ENCODE measurements at regions not wholly inside any gene's neighbourhood (a gene's known extent, or its start where the extent isn't known, plus 50 kb on each side); places are given as distances from the start of the nearest gene placed in this dataset.
"Not testable (repeated sequence)": the region's sequence is repeated elsewhere in the genome, so short reads cannot be mapped to it uniquely, and the experiment has no call there.

DNA sequence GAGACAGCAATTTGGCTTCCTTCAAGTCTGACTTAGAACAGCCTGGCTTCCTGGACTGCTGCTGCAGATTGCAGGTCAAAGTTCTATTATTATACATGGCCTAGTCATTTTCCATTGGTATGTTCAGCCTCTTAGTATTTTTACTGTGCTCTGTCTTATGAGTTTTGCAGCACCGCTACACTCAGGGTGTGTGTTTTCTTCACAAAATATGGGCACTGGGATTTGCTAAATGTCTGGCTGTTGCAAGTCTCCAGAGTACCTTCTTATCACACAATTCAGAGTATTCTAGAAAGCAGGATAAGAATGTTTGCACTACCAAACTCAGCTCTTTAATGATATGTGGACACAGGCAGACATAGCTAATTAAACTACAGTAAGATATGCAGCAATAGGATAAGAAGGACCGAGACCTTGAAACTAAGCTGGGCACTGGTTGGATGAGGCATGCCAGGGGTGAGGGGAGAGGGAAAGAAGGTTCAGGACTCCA is 203.0 kb upstream of the PDZRN3 start:
- Histone ChIP-seq H3K9me3 (ENCODE audit: control insufficient read depth in 4 of 4, low read length in 3 of 4) (no peaks in the 10 kb centered on the region), H3K27ac (ENCODE audit: low read depth in 1 of 2, low read length in 2 of 2) (no peak overlapping the region), H3K36me3 (ENCODE audit: control insufficient read depth in 4 of 4, insufficient read depth in 3 of 4, low read depth in 1 of 4, low read length in 3 of 4) (no peaks in the 10 kb centered on the region), H3K9ac (ENCODE audit: low read depth in 1 of 2, low read length in 2 of 2) (no peak overlapping the region), H3K4me1 (ENCODE audit: control insufficient read depth in 4 of 4, insufficient read depth in 4 of 4, low read length in 3 of 4) (no peaks in the 10 kb centered on the region), H3K27me3 (ENCODE audit: control insufficient read depth in 4 of 4, insufficient read depth in 4 of 4, low read length in 3 of 4) (no peaks in the 10 kb centered on the region), H3K4me3 (ENCODE audit: low read depth in 1 of 3, low read length in 3 of 3) (no peak overlapping the region)
- DNase-seq (ENCODE audit: low spot score) = no peak
- 74% methylated on average over 2 of the region's 2 CpGs for WGBS
- TF ChIP-seq NR2F2 (IDR thresholded peaks at IDR 0.05) = peak; percentile 73
- TF ChIP-seq REST (IDR thresholded peaks at IDR 0.05) = no peak

DNA sequence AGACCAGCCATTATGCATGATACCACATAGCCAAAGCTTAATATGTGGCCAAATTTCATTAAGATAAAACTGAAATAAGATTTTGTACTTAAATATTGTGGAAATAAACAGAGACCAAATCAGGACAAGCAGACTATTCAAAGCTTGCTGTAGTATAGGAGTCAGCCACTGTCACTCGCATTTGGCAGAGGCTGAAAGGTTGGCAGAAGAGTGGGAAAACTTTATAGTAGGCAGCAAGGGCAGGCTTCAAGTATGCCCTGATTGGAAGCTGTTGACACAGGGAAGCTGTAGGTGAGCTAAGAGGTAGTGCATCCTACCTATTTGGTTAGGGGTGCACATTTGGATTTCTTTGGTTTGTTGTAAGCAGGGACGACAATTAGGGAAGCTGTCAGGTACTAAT is 202.5 kb upstream of the PDZRN3 start:
- H3K27me3 ChIP-seq (ENCODE audit: control insufficient read depth in 4 of 4, insufficient read depth in 4 of 4, low read length in 3 of 4) = no peaks in the 10 kb centered on the region
- no peak overlapping the region for H3K4me3 ChIP-seq (ENCODE audit: low read depth in 1 of 3, low read length in 3 of 3)
- H3K27ac ChIP-seq (ENCODE audit: low read depth in 1 of 2, low read length in 2 of 2) = no peak overlapping the region
- H3K36me3 ChIP-seq (ENCODE audit: control insufficient read depth in 4 of 4, insufficient read depth in 3 of 4, low read depth in 1 of 4, low read length in 3 of 4) = no peaks in the 10 kb centered on the region
- H3K9me3 ChIP-seq (ENCODE audit: control insufficient read depth in 4 of 4, low read length in 3 of 4) = no peaks in the 10 kb centered on the region
- WGBS = 76% methylated on average over 2 of the region's 2 CpGs
- no peak for DNase-seq (ENCODE audit: low spot score)
- TF ChIP-seq NR2F2 (IDR thresholded peaks at IDR 0.05) (no peak), FOXA1 (IDR thresholded peaks at IDR 0.05) (no peak), JUND (IDR thresholded peaks at IDR 0.05) (no peak), TAF1 (conservative IDR thresholded peaks at IDR 0.05) (no peak), HNF4A (conservative IDR thresholded peaks at IDR 0.05) (no peak), GABPA (IDR thresholded peaks at IDR 0.05 in 1 of 2, conservative IDR thresholded peaks at IDR 0.05 in 1 of 2) (no peak), RAD21 (IDR thresholded peaks at IDR 0.05) (no peak), FOXA2 (IDR thresholded peaks at IDR 0.05) (no peak), HNF4G (IDR thresholded peaks at IDR 0.05) (no peak), REST (IDR thresholded peaks at IDR 0.05) (no peak), SP1 (IDR thresholded peaks at IDR 0.05) (no peak), ATF3 (IDR thresholded peaks at IDR 0.05) (no peak)
- TF ChIP-seq, protein P1, sequence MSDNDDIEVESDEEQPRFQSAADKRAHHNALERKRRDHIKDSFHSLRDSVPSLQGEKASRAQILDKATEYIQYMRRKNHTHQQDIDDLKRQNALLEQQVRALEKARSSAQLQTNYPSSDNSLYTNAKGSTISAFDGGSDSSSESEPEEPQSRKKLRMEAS (IDR thresholded peaks at IDR 0.05) = no peak
- TF ChIP-seq, protein P2, sequence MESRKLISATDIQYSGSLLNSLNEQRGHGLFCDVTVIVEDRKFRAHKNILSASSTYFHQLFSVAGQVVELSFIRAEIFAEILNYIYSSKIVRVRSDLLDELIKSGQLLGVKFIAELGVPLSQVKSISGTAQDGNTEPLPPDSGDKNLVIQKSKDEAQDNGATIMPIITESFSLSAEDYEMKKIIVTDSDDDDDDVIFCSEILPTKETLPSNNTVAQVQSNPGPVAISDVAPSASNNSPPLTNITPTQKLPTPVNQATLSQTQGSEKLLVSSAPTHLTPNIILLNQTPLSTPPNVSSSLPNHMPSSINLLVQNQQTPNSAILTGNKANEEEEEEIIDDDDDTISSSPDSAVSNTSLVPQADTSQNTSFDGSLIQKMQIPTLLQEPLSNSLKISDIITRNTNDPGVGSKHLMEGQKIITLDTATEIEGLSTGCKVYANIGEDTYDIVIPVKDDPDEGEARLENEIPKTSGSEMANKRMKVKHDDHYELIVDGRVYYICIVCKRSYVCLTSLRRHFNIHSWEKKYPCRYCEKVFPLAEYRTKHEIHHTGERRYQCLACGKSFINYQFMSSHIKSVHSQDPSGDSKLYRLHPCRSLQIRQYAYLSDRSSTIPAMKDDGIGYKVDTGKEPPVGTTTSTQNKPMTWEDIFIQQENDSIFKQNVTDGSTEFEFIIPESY (IDR thresholded peaks at IDR 0.05) = no peak
- no peaks in the 10 kb centered on the region for H3K4me1 ChIP-seq (ENCODE audit: control insufficient read depth in 4 of 4, insufficient read depth in 4 of 4, low read length in 3 of 4)
- H3K9ac ChIP-seq (ENCODE audit: low read depth in 1 of 2, low read length in 2 of 2) = no peak overlapping the region

DNA sequence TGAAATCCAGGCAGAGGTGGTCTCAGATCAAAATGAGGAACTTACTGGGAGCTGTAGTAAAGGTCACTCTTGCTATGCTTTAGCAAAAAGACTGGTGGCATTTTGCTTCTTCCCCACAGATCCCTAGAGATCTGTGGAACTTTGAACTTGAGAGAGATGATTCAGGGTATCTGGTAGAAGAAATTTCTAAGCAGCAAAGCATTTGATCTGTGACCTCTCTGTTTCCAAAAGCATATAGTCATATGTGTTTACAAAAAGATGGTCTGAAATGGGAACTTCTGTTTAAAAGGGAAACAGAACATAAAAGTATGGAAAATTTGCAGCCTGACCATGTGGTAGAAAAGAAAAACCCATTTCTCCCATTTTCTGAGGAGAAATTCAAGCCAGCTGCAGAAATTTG is 196.2 kb upstream of the PDZRN3 start:
- not testable (repeated sequence) for H3K27me3 ChIP-seq (ENCODE audit: control insufficient read depth in 4 of 4, insufficient read depth in 4 of 4, low read length in 3 of 4); H3K4me1 ChIP-seq (ENCODE audit: control insufficient read depth in 4 of 4, insufficient read depth in 4 of 4, low read length in 3 of 4); H3K27ac ChIP-seq (ENCODE audit: low read depth in 1 of 2, low read length in 2 of 2); H3K4me3 ChIP-seq (ENCODE audit: low read depth in 1 of 3, low read length in 3 of 3); H3K9me3 ChIP-seq (ENCODE audit: control insufficient read depth in 4 of 4, low read length in 3 of 4); H3K9ac ChIP-seq (ENCODE audit: low read depth in 1 of 2, low read length in 2 of 2); H3K36me3 ChIP-seq (ENCODE audit: control insufficient read depth in 4 of 4, insufficient read depth in 3 of 4, low read depth in 1 of 4, low read length in 3 of 4); DNase-seq (ENCODE audit: low spot score)
